HG03039 (cell line): ENCODE measurements at regions not wholly inside any gene's neighbourhood (a gene's known extent, or its start where the extent isn't known, plus 50 kb on each side); places are given as distances from the start of the nearest gene placed in this dataset.
"Not testable (repeated sequence)": the region's sequence is repeated elsewhere in the genome, so short reads cannot be mapped to it uniquely, and the experiment has no call there.

ENCODE experiments used
- ATAC-seq: cut with Tn5 transposase; IDR thresholded peaks from one replicate; pipeline ENCODE4 v1.9.1; 2021; ENCODE audit warnings: mild to moderate bottlenecking, moderate library complexity; ENCODE audit not compliant: unreplicated experiment

- no peak for ATAC-seq
Observed at GRCh38 chr14:96683562-96684289, 113.5 kb upstream of the VRK1 start.

GRCh38 chr14:96686126-96686525 is 111.1 kb upstream of the VRK1 start:
- ATAC-seq: no peak

DNA sequence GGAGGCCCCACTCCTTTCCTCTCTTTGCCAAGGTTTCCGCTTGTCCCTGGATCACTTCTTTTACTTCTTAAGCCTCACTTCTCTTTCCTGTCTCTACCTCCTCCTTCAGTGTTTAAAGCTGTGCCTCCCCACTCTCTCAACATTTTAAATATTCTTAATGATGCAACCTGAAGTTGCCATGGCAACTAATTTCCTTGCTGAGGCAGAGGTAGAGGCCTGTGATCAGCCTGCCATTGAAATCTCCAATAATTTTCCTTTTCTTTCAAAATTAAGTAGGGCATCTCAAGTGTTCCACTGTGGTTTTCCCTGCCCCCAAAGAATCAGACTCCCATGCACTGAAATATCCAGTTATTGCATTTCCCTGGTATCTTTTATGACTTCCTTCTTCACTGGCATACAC is 108.6 kb upstream of the VRK1 start:
- ATAC-seq: no peak

DNA sequence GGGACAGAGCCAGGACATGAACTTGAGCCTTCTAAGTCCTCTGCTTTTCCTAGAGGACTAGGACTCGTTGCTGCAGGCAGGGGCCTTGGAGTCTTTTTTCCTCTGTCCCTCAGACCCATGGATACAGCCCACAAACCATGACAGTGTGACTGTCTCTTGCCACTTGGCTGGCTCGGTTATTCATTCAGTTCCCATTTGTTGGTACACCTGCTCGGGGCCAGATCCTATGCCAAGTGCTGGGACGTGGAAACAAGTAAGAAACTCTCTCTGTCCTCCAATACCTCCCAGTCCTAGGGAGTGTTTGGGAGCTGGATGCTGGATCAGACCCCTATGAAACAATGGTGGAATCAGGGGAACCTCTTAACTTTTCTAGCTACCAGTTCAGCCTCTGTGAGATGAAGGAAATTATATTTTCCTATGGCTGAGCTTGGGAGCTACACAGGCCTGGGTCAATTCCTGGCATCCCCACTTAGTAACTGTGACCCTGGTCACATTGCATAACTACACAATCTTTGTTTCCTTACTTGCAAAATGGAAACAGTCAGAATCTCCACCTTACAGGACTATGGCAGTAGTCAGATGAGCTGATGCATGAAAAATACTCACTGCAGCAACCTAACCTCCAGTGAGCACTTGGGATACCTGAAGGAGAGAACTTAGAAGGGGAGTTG is 106.3 kb upstream of the VRK1 start:
- ATAC-seq: no peak

- ATAC-seq: no peak
Observed at GRCh38 chr14:96693252-96693820, 103.8 kb upstream of the VRK1 start.

DNA sequence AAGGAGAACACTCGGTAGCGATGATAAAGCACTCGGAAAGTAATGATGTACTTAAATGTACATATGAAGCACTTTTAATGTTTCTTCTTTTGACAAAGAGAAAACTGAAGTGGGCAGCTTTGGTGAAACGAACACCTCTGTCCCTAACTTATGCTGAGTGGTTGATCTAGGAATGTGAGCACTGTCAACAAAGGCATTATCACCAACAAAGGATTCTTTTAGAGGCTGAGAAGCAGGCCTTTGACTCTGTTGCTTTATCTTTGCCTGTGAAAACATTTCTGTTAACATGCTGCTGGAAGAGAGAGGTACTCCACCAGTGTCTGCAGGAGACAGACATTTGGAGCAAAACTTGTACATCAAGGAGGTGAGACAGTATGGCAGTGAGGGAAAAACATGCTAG is 103.2 kb upstream of the VRK1 start:
- ATAC-seq: no peak

DNA sequence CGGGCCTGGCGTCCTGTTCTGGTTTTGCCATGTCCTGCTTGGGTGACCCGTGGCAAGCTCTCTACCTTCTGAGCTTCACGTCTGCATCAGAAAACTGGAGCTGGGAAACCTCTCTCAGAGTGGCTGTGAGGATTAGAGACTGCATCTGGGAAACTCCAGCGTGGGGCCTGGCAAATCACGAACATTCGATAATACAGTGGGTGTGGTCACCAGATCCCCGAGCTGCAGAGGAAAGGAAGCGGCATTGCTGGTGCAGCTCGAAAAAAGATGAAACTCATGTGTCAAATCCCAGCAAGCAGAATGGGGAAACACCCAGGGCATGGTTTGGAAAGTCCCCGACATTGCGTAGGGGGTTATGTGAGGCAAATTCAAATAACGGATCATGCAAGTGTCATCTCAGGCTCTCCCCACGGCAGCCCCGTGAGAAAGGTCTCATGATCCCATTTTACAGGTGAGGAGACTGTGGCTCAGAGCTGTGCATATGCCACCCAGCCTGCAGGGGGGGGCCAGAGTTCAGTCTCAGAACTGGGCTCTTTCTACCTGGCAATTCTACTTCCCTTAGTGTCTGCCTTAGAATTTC is 98.1 kb upstream of the VRK1 start:
- ATAC-seq: peak; percentile 55

- no peak for ATAC-seq
Observed at GRCh38 chr14:96699666-96700065, 97.5 kb upstream of the VRK1 start.

DNA sequence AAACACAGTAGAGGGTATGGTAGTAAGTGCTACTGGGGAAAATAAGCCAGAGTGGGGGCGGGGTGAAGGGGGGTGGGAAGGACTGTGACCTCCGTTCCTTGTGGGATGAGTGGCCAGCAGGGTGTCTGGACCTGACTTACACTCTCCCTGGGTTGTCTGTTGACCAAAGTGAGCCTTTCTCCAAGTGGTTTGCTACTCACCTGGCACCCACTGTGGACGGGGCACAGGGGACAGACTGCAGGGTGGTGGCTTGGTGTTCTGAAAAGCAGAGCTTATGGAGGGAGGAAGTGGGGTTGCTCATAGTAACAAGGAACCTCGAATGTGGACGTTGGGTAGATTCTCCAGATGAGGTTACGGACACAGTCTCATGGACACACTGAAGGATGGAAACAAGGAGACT is 94.4 kb upstream of the VRK1 start:
- no peak for ATAC-seq

DNA sequence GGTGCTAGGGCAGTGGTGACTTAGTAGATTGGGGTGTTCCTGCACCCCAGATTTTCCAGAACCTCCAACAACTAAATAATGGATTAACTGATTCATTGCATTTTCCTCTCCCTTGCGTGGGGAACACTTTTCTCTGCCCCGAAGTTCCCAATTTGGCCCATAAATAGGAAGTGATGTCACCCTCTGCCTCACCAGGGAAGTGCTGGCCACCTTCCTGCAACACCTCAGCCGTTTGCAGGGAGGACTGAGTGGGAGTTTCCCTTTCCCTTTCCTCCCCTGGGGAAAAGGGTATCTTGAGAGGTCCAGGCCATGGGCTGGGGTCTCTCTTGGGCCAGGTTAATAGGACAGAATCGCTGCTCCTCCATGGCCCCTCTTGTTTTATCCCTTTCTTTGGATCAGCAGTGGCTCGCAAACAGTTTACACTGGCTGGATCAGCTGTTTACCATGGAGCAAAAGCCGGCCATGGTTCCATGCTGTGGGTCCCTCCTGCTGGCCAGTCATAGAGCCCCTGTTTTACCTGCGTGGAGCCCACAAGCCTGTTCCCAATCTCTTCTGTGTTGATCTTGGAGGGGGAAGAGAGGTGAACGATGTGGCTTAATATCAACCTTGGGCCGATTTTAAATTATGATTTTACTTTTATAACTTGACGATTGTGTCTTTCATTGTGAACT is 91.6 kb upstream of the VRK1 start:
- ATAC-seq: no peak

DNA sequence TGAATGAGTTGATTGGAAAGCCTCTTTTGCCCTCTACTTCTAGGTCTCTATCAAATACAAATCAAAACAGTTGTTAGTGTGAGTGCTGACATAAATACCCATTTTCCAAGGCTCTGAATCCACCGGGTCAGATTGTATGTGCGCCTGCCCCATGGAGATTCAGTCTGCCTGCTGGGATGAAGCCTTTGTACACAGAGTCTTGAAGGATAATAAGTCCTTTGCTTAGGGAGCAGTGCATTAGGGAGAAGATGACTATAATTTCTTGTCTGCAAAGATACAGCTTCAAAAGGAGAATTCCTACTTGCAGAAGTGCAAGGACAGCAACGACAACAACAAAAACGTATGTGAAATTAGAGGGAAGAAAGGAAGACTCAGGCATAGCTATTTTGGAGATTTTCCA is 90.3 kb upstream of the VRK1 start:
- ATAC-seq: no peak

GRCh38 chr14:96710060-96710666 is 87.0 kb upstream of the VRK1 start:
- ATAC-seq: no peak

- no peak for ATAC-seq
Observed at GRCh38 chr14:96711559-96712267, 85.5 kb upstream of the VRK1 start.

- ATAC-seq: no peak
Observed at GRCh38 chr14:96713426-96713825, 83.8 kb upstream of the VRK1 start.

DNA sequence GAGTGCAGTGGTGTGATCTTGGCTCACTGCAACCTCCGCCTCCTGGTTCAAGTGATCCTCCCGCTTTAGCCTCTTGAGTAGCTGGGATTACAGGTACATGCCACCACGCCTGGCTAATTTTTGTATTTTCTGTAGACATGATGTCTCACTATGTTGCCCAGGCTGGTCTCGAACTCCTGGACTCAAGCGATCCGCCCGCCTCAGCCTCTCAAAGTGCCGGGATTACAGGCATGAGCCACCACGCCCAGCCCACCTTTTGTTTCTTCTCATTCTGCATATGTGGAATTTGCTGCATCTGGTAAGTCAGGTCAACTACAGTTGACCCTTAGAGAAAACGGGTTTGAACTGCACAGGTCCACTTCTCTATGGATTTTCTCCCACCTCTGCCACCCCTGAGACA is 82.6 kb upstream of the VRK1 start:
- not testable (repeated sequence) for ATAC-seq

DNA sequence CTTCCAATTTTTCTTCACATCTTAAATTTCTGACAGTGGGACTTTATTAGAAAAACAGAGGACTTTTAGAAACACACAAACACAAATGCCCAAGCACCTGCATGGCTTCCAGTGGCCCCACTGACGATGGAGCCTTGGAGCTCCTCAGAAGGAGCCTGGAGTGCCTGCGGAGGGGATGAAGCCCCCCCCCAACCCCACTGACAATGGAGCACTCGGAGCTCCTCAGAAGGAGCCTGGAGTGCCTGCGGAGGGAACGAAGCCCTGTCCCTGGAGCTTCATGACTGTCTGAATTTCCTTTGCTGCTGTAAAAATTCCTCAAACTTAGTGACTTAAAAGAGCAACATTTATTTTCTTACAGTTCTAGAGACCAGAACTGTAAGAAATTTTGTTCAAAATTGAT is 80.1 kb upstream of the VRK1 start:
- no peak for ATAC-seq

GRCh38 chr14:96718407-96718806 is 78.8 kb upstream of the VRK1 start:
- ATAC-seq: no peak

DNA sequence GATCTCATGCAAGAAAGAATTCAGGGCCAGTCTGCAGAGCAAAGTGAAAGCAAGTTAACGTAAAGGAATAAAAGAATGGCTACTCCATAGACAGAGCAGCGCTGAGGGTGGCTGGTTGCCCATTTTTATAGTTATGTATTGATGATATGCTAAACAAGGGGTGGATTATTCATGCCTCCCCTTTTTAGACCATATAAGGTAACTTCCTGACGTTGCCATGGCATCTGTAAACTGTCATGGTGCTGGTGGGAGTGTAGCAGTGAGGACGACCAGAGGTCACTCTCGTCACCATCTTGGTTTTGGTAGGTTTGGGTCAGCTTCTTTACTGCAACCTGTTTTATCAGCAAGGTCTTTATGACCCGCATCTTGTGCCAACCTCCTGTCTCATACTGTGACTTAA is 76.5 kb upstream of the VRK1 start:
- ATAC-seq: not testable (repeated sequence)

- no peak for ATAC-seq
Observed at GRCh38 chr14:96722736-96723135, 74.4 kb upstream of the VRK1 start.

GRCh38 chr14:96723946-96724345 is 73.2 kb upstream of the VRK1 start:
- no peak for ATAC-seq
